HG02981 (cell line): ENCODE measurements at regions not wholly inside any gene's neighbourhood (a gene's known extent, or its start where the extent isn't known, plus 50 kb on each side); places are given as distances from the start of the nearest gene placed in this dataset.
"Not testable (repeated sequence)": the region's sequence is repeated elsewhere in the genome, so short reads cannot be mapped to it uniquely, and the experiment has no call there.

Source experiments
- ATAC-seq: cut with Tn5 transposase; IDR thresholded peaks from one replicate; pipeline ENCODE4 v1.9.1; 2021; ENCODE audit warnings: mild to moderate bottlenecking, moderate library complexity; ENCODE audit not compliant: unreplicated experiment

- ATAC-seq, result no peak
These were observed 67.7 kb downstream of the SMIM20 start for GRCh38 chr4:25981749-25982148.

GRCh38 chr4:25982962-25983361 lies 68.9 kb downstream of the SMIM20 start:
- ATAC-seq, result no peak

GRCh38 chr4:25984266-25984665 lies 70.2 kb downstream of the SMIM20 start:
- ATAC-seq, result no peak

GRCh38 chr4:25984796-25985195 lies 70.8 kb downstream of the SMIM20 start:
- ATAC-seq, result no peak

- no peak for ATAC-seq
These were observed 72.8 kb downstream of the SMIM20 start for GRCh38 chr4:25986807-25987206.

- no peak for ATAC-seq
These were observed 77.3 kb downstream of the SMIM20 start for GRCh38 chr4:25991340-25991739.

- no peak for ATAC-seq
These were observed 79.6 kb downstream of the SMIM20 start for GRCh38 chr4:25993395-25994185.

GRCh38 chr4:25994577-25994976 lies 80.6 kb downstream of the SMIM20 start:
- ATAC-seq, result not testable (repeated sequence)

GRCh38 chr4:26000274-26000950 lies 86.4 kb downstream of the SMIM20 start:
- ATAC-seq, result no peak

- no peak for ATAC-seq
These were observed 87.4 kb downstream of the SMIM20 start for GRCh38 chr4:26001413-26001812.

- no peak for ATAC-seq
These were observed 87.8 kb downstream of the SMIM20 start for GRCh38 chr4:26001816-26002215.

- ATAC-seq, result no peak
These were observed 89.0 kb downstream of the SMIM20 start for GRCh38 chr4:26003056-26003455.

- no peak for ATAC-seq
These were observed 90.3 kb downstream of the SMIM20 start for GRCh38 chr4:26004290-26004689.

GRCh38 chr4:26005764-26006163 lies 91.7 kb downstream of the SMIM20 start:
- ATAC-seq, result no peak

- ATAC-seq, result no peak
These were observed 94.7 kb downstream of the SMIM20 start for GRCh38 chr4:26008737-26009136.

- ATAC-seq, result no peak
These were observed 95.5 kb downstream of the SMIM20 start for GRCh38 chr4:26009502-26009901.

- no peak for ATAC-seq
These were observed 96.3 kb downstream of the SMIM20 start for GRCh38 chr4:26010304-26010703.

GRCh38 chr4:26013629-26014028 lies 99.6 kb downstream of the SMIM20 start:
- ATAC-seq, result no peak

GRCh38 chr4:26015133-26015651 lies 101.2 kb downstream of the SMIM20 start:
- ATAC-seq, result no peak

GRCh38 chr4:26015906-26016305 lies 101.9 kb downstream of the SMIM20 start:
- no peak for ATAC-seq

- ATAC-seq, result no peak
These were observed 103.5 kb downstream of the SMIM20 start for GRCh38 chr4:26017531-26017930.
